Calu3 (cell line): ENCODE measurements at regions not wholly inside any gene's neighbourhood (a gene's known extent, or its start where the extent isn't known, plus 50 kb on each side); places are given as distances from the start of the nearest gene placed in this dataset.
"Not testable (repeated sequence)": the region's sequence is repeated elsewhere in the genome, so short reads cannot be mapped to it uniquely, and the experiment has no call there.

Experiments used
- BruUV-seq: library from RNA; stranded (reverse); fragments of 400-500 nt; replicated peaks from 2 replicates; lab custom pipeline; 2021; lab: Mats Ljungman, UMichigan
- CTCF ChIA-PET: fragments of 300-600 bp; sonication (Branson Sonifier 250); formaldehyde crosslinking; loops from one replicate; lab custom pipeline; 2022; ENCODE audit warnings: antibody characterized with exemption; lab: Charles Lee
- DNase-seq: peaks from one replicate; pipeline ENCODE4 v3.0.0; 2022
- H3K27ac Mint-ChIP-seq: one replicate; pipeline ENCODE4 v1.8.0; 2022; ENCODE audit warnings: mixed read lengths; ENCODE audit not compliant: unreplicated experiment
- H3K27me3 Mint-ChIP-seq: one replicate; pipeline ENCODE4 v1.8.0; 2022; ENCODE audit warnings: mixed read lengths; ENCODE audit not compliant: unreplicated experiment
- H3K36me3 Mint-ChIP-seq: one replicate; pipeline ENCODE4 v1.8.0; 2022; ENCODE audit warnings: mild to moderate bottlenecking, moderate library complexity, mixed read lengths; ENCODE audit not compliant: insufficient read depth, unreplicated experiment
- H3K4me1 Mint-ChIP-seq: one replicate; pipeline ENCODE4 v1.8.0; 2022; ENCODE audit warnings: mild to moderate bottlenecking, low read depth, mixed read lengths; ENCODE audit not compliant: unreplicated experiment
- H3K4me3 Mint-ChIP-seq: one replicate; pipeline ENCODE4 v1.8.0; 2022; ENCODE audit warnings: mild to moderate bottlenecking, low read depth, moderate library complexity, mixed read lengths; ENCODE audit not compliant: unreplicated experiment
- H3K9me3 Mint-ChIP-seq: one replicate; pipeline ENCODE4 v1.8.0; 2022; ENCODE audit warnings: low read depth, mixed read lengths; ENCODE audit not compliant: unreplicated experiment
- CTCF ChIP-seq: fragments of 200-600 bp; IDR thresholded peaks from one replicate; pipeline ENCODE4 v1.8.0; 2022; ENCODE audit warnings: antibody characterized with exemption; ENCODE audit not compliant: unreplicated experiment
- intact Hi-C: fragments of 100-400 bp; cut with micrococcal nuclease; formaldehyde crosslinking; loops from one replicate; pipeline ENCODE4 v1.10.0; 2022; ENCODE audit not compliant: unreplicated experiment

GRCh38 chr1:244328476-244328875, 123.2 kb downstream of the ADSS2 start:
- Mint-ChIP-seq H3K36me3 (peaks cover 4% of the 10 kb centered on the region), H3K9me3 (peaks cover 5% of the 10 kb centered on the region), H3K27me3 (no peaks in the 10 kb centered on the region), H3K27ac (no peak overlapping the region), H3K4me1 (peaks cover 52% of the 10 kb centered on the region), H3K4me3 (no peak overlapping the region)
- CTCF ChIA-PET: no interaction called here
- TF ChIP-seq CTCF: no peak
- DNase-seq: no peak
- BruUV-seq: no TSS peak
- intact Hi-C loops: loop anchor here (5.0 kb wide), 1 partner anchor 124 kb away; the partner anchor contains the start of gene ADSS2

GRCh38 chr1:244329591-244330317, 122.0 kb downstream of the ADSS2 start:
- H3K4me3 Mint-ChIP-seq: no peak overlapping the region
- H3K4me1 Mint-ChIP-seq: peaks cover 48% of the 10 kb centered on the region
- intact Hi-C loops: loop anchor here (5.0 kb wide), 1 partner anchor 123 kb away; the partner anchor contains the start of gene ADSS2
- H3K36me3 Mint-ChIP-seq: no peaks in the 10 kb centered on the region
- H3K27ac Mint-ChIP-seq: no peak overlapping the region
- TF ChIP-seq CTCF: no peak
- H3K9me3 Mint-ChIP-seq: peaks cover 5% of the 10 kb centered on the region
- BruUV-seq: no TSS peak
- DNase-seq: no peak
- CTCF ChIA-PET: no interaction called here
- H3K27me3 Mint-ChIP-seq: no peaks in the 10 kb centered on the region

- Mint-ChIP-seq H3K27me3 (no peaks in the 10 kb centered on the region), H3K36me3 (no peaks in the 10 kb centered on the region), H3K4me3 (no peak overlapping the region), H3K4me1 (peaks cover 43% of the 10 kb centered on the region), H3K27ac (no peak overlapping the region), H3K9me3 (peaks cover 5% of the 10 kb centered on the region)
- DNase-seq: no peak
- BruUV-seq: no TSS peak
- CTCF ChIA-PET: no interaction called here
- intact Hi-C loops: no loop called here
- TF ChIP-seq CTCF: no peak
Measured at GRCh38 chr1:244330318-244330625, 121.4 kb downstream of the ADSS2 start.

- BruUV-seq, H3K27ac Mint-ChIP-seq, H3K4me3 Mint-ChIP-seq, H3K9me3 Mint-ChIP-seq, H3K36me3 Mint-ChIP-seq, DNase-seq, intact Hi-C loops, H3K27me3 Mint-ChIP-seq: not testable (repeated sequence)
- H3K4me1 Mint-ChIP-seq: peaks cover 18% of the 10 kb centered on the region
- CTCF ChIA-PET: interaction anchor here (0.6 kb wide), 1 partner anchor 28 kb away, joined by 4 read pairs; no protein-coding TSS in a partner anchor
Measured at GRCh38 chr1:244332761-244333160, 118.9 kb downstream of the ADSS2 start.

GRCh38 chr1:244334315-244334714, 117.4 kb downstream of the ADSS2 start:
- CTCF ChIA-PET, H3K27me3 Mint-ChIP-seq, H3K9me3 Mint-ChIP-seq, DNase-seq, H3K27ac Mint-ChIP-seq, BruUV-seq, H3K36me3 Mint-ChIP-seq, H3K4me3 Mint-ChIP-seq, intact Hi-C loops: not testable (repeated sequence)
- H3K4me1 Mint-ChIP-seq: peaks cover 17% of the 10 kb centered on the region

- BruUV-seq, H3K27ac Mint-ChIP-seq, DNase-seq, H3K4me3 Mint-ChIP-seq, H3K9me3 Mint-ChIP-seq, CTCF ChIA-PET, H3K36me3 Mint-ChIP-seq, intact Hi-C loops, H3K27me3 Mint-ChIP-seq: not testable (repeated sequence)
- peaks cover 17% of the 10 kb centered on the region for H3K4me1 Mint-ChIP-seq
Measured at GRCh38 chr1:244334842-244335241, 116.9 kb downstream of the ADSS2 start.
